HG03565 (cell line): ENCODE measurements at regions not wholly inside any gene's neighbourhood (a gene's known extent, or its start where the extent isn't known, plus 50 kb on each side); places are given as distances from the start of the nearest gene placed in this dataset.

Source experiments
- ATAC-seq: cut with Tn5 transposase; IDR thresholded peaks from one replicate; pipeline ENCODE4 v1.9.1; 2021; ENCODE audit warnings: mild to moderate bottlenecking, moderate library complexity; ENCODE audit not compliant: unreplicated experiment

GRCh38 chr4:128410037-128410436 is 122.4 kb upstream of the PGRMC2 start:
- ATAC-seq = no peak

GRCh38 chr4:128403586-128403985 is 116.0 kb upstream of the PGRMC2 start:
- ATAC-seq = no peak

- ATAC-seq = no peak
Measured at GRCh38 chr4:128394778-128395177, 107.2 kb upstream of the PGRMC2 start.

GRCh38 chr4:128393101-128393704 is 105.6 kb upstream of the PGRMC2 start:
- ATAC-seq = peak; percentile 58

GRCh38 chr4:128390475-128390996 is 102.9 kb upstream of the PGRMC2 start:
- no peak for ATAC-seq

- ATAC-seq = no peak
Measured at GRCh38 chr4:128388796-128389195, 101.2 kb upstream of the PGRMC2 start.

GRCh38 chr4:128388352-128388630 is 100.7 kb upstream of the PGRMC2 start:
- ATAC-seq = no peak

- ATAC-seq = no peak
Measured at GRCh38 chr4:128387600-128388351, 100.2 kb upstream of the PGRMC2 start.

GRCh38 chr4:128386761-128387599 is 99.4 kb upstream of the PGRMC2 start:
- ATAC-seq = no peak

- no peak for ATAC-seq
Measured at GRCh38 chr4:128385683-128386304, 98.2 kb upstream of the PGRMC2 start.

GRCh38 chr4:128384765-128385598 is 97.4 kb upstream of the PGRMC2 start:
- ATAC-seq = no peak

- no peak for ATAC-seq
Measured at GRCh38 chr4:128384091-128384520, 96.5 kb upstream of the PGRMC2 start.

GRCh38 chr4:128381748-128382559 is 94.3 kb upstream of the PGRMC2 start:
- ATAC-seq = no peak

- ATAC-seq = no peak
Measured at GRCh38 chr4:128380306-128380705, 92.7 kb upstream of the PGRMC2 start.

GRCh38 chr4:128379860-128380259 is 92.2 kb upstream of the PGRMC2 start:
- no peak for ATAC-seq

- no peak for ATAC-seq
Measured at GRCh38 chr4:128378668-128379067, 91.1 kb upstream of the PGRMC2 start.

- ATAC-seq = no peak
Measured at GRCh38 chr4:128376958-128377357, 89.3 kb upstream of the PGRMC2 start.

- no peak for ATAC-seq
Measured at GRCh38 chr4:128376303-128376702, 88.7 kb upstream of the PGRMC2 start.

GRCh38 chr4:128373628-128374027 is 86.0 kb upstream of the PGRMC2 start:
- ATAC-seq = no peak

- ATAC-seq = no peak
Measured at GRCh38 chr4:128371876-128372275, 84.3 kb upstream of the PGRMC2 start.
